Common myeloid progenitor, CD34-positive (primary cell): ENCODE measurements at regions not wholly inside any gene's neighbourhood (a gene's known extent, or its start where the extent isn't known, plus 50 kb on each side); places are given as distances from the start of the nearest gene placed in this dataset.

Source experiments
- CTCF ChIA-PET: fragments of 350-600 bp; sonication (Branson Sonifier 250); formaldehyde crosslinking; loops from one replicate; lab custom pipeline; 2021; ENCODE audit warnings: antibody characterized with exemption; lab: Charles Lee
- POLR2A ChIA-PET: fragments of 350-600 bp; sonication (Branson Sonifier 250); formaldehyde crosslinking; loops from one replicate; lab custom pipeline; 2021; ENCODE audit warnings: antibody characterized with exemption; lab: Charles Lee
- DNase-seq, 3 donors: peaks; one replicate each; pipeline versions ENCODE4 v3.0.0 to v3.0.0-alpha.2; 2013
- H3K27ac ChIP-seq, 2 experiments: 1 replicate in 1 of 2; 2 replicates in 1 of 2; pipeline ENCODE4 v1.7.0; 2013; ENCODE audit warnings: inconsistent platforms in 2 of 2, low read length in 2 of 2, mild to moderate bottlenecking in 2 of 2, low read depth in 1 of 2, moderate library complexity in 1 of 2; ENCODE audit not compliant: severe bottlenecking in 2 of 2, insufficient read depth in 1 of 2, poor library complexity in 1 of 2
- H3K27me3 ChIP-seq, 5 experiments: replicated peaks in 2 of 5; 1 replicate in 3 of 5; 2 replicates in 2 of 5; pipeline versions ENCODE4 v1.6.1 to v1.7.0; 2013; ENCODE audit warnings: low read length in 4 of 5, mild to moderate bottlenecking in 2 of 5, moderate library complexity in 2 of 5, inconsistent platforms in 1 of 5; ENCODE audit not compliant: insufficient read depth in 5 of 5, control insufficient read depth in 4 of 5
- H3K36me3 ChIP-seq, 4 experiments: 1 replicate in 2 of 4; 2 replicates in 2 of 4; pipeline versions ENCODE4 v1.6.1 to v1.7.0; 2013; ENCODE audit warnings: low read length in 3 of 4, control low read depth in 1 of 4, mild to moderate bottlenecking in 1 of 4; ENCODE audit not compliant: control insufficient read depth in 4 of 4, insufficient read depth in 4 of 4
- H3K4me1 ChIP-seq, 4 experiments: 1 replicate in 3 of 4; 2 replicates in 1 of 4; pipeline versions ENCODE4 v1.6.1 to v1.7.1; 2013; ENCODE audit warnings: low read length in 3 of 4, mild to moderate bottlenecking in 3 of 4, control low read depth in 1 of 4, inconsistent platforms in 1 of 4, moderate library complexity in 1 of 4; ENCODE audit not compliant: control insufficient read depth in 4 of 4, insufficient read depth in 4 of 4; ENCODE audit errors: control extremely low read depth in 1 of 4
- H3K4me3 ChIP-seq, 7 experiments: 1 replicate in 4 of 7; 2 replicates in 3 of 7; pipeline versions ENCODE4 v1.5.1 to v1.7.0; 2013; ENCODE audit warnings: mild to moderate bottlenecking in 7 of 7, low read length in 6 of 7, moderate library complexity in 6 of 7, inconsistent platforms in 2 of 7, low read depth in 2 of 7, control low read depth in 1 of 7; ENCODE audit not compliant: insufficient read depth in 4 of 7, control insufficient read depth in 1 of 7; ENCODE audit errors: extremely low read depth in 1 of 7
- H3K9me3 ChIP-seq, 5 experiments: 1 replicate in 4 of 5; 2 replicates in 1 of 5; pipeline versions ENCODE4 v1.6.1 to v1.7.1; 2013; ENCODE audit warnings: low read length in 4 of 5, mild to moderate bottlenecking in 2 of 5, inconsistent platforms in 1 of 5, low read depth in 1 of 5, moderate library complexity in 1 of 5; ENCODE audit not compliant: control insufficient read depth in 4 of 5, insufficient read depth in 2 of 5; ENCODE audit errors: control extremely low read depth in 1 of 5
- WGBS: methylation state at CpG from one replicate; pipeline ENCODE4 v1.1.5; 2013; ENCODE audit not compliant: insufficient coverage; 5-methylcytosine and 5-hydroxymethylcytosine counted together

DNA sequence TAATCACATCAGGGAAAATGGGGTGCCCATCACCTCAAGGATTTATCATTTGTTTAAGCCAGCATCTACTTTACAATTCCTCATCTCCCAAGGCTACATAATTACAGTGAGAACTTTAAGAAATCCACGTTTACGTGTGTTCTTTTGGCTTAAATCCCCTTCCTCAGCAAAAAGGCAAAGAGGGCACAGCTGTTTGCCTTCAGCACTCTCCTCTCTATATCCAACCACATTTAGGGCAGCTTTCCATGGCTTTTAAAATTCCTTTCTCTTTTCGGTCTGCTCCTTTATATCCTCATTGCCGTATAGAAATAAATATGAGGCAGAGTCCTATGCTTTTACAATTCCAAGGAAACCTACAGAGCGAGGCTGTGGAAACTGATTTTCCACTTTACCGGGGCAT, 175.9 kb downstream of the EMP1 start:
- CTCF ChIA-PET = interaction anchor here (1.8 to 4.2 kb wide), 2 partner anchors 10 to 18 kb away, joined by 3 to 18 read pairs; no protein-coding TSS in a partner anchor
- no peak for DNase-seq
- Histone ChIP-seq H3K4me3 (no peak overlapping the region), H3K27me3 (peaks cover 0 to 3% (median 0%) of the 10 kb centered on the region in 5 experiments), H3K27ac (no peak overlapping the region), H3K36me3 (no peaks in the 10 kb centered on the region), H3K4me1 (no peaks in the 10 kb centered on the region), H3K9me3 (peaks cover 0 to 10% (median 1%) of the 10 kb centered on the region in 5 experiments)
- WGBS = 98% methylated on average over 6 of the region's 6 CpGs
- POLR2A ChIA-PET = interaction anchor here (0.7 kb wide), 1 partner anchor 43 kb away, joined by 3 read pairs; no protein-coding TSS in a partner anchor

DNA sequence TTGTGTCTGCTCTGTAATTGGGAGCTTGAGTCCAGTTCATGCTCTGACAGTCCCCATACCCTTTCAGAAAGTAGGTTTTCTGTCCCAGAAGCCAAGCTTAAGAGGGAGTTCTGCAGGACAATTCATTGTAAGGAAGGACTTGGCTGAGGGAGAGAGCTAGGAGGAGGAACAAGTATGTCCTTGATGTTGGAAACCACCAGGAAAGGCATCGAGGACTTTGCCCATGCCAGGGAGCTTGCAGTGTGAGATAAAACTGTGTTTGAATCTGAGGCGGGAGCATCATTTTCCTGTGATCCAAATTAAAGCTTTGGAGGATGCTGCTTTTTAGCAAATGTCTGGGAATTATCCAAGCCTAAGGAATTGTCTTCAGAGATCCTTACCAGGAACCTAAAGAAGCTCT, 175.3 kb downstream of the EMP1 start:
- ChIA-PET POLR2A (interaction anchor here (0.7 kb wide), 1 partner anchor 43 kb away, joined by 3 read pairs; no protein-coding TSS in a partner anchor), CTCF (interaction anchor here (1.8 to 4.2 kb wide), 2 partner anchors 10 to 19 kb away, joined by 3 to 18 read pairs; no protein-coding TSS in a partner anchor)
- Histone ChIP-seq H3K27ac (no peak overlapping the region), H3K4me1 (no peaks in the 10 kb centered on the region), H3K27me3 (peaks cover 0 to 3% (median 0%) of the 10 kb centered on the region in 5 experiments), H3K4me3 (no peak overlapping the region), H3K36me3 (no peaks in the 10 kb centered on the region), H3K9me3 (peaks cover 0 to 5% (median 0%) of the 10 kb centered on the region in 5 experiments)
- DNase-seq = no peak
- 100% methylated on average over 2 of the region's 2 CpGs for WGBS

DNA sequence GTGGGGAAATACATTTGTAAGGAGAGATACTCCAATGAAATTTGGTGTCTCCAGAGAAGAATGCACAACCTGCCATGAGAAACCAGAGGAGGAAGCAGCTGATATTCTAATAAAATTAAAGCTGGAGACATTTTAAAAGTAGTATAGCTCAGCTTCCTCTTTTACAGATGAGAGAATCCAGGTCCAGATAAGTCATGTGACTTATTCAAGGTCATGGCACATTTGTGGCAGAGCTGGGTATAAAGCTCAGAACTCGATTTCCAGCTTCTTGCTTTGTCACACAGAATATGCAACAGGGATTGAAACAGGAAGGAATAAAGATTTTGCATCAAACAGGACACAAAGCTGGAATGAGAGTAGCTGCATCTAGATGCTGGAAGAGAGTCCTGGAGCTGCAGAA, 174.8 kb downstream of the EMP1 start:
- H3K27ac ChIP-seq = no peak overlapping the region
- DNase-seq = peak in 2 of 3 donors; percentile 2 to 3
- peaks cover 0 to 1% (median 0%) of the 10 kb centered on the region in 5 experiments for H3K9me3 ChIP-seq
- no peaks in the 10 kb centered on the region for H3K4me1 ChIP-seq
- 38% methylated on average over 1 of the region's 1 CpG for WGBS
- H3K27me3 ChIP-seq = peaks cover 0 to 3% (median 0%) of the 10 kb centered on the region in 5 experiments
- POLR2A ChIA-PET = no interaction called here
- no peak overlapping the region for H3K4me3 ChIP-seq
- H3K36me3 ChIP-seq = no peaks in the 10 kb centered on the region
- CTCF ChIA-PET = interaction anchor here (1.8 to 4.2 kb wide), 2 partner anchors 9 to 19 kb away, joined by 3 to 18 read pairs; no protein-coding TSS in a partner anchor

DNA sequence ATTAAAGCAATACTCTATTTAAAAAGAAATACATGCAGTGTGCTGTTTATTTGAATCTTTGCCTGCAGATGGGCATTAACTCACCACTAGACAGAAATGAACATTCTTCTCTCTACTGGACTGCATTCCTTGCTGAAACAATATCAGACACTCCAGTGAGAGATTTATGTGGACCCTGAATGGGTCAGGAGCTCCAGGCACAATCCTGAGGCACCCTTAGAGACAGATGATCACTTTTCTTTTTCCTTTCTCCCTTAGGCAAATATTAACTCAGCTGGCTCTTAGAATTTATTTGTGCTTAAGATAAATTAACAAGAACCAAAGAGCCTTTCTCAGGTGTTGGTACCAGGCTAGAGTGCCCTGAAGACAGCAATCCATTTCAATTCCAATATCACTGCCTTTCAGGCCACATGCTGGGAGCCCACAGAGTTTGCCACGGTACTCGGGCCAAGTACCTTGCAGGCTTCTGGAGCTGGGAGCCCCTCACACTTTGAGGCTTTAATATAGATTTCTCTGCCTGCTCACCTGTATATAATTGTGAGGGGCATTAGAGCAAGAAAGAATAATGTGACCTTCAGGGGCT, 173.0 kb downstream of the EMP1 start:
- ChIA-PET CTCF (no interaction called here), POLR2A (no interaction called here)
- Histone ChIP-seq H3K36me3 (no peaks in the 10 kb centered on the region), H3K27me3 (peaks cover 0 to 3% (median 0%) of the 10 kb centered on the region in 5 experiments), H3K27ac (no peak overlapping the region), H3K4me1 (no peaks in the 10 kb centered on the region), H3K4me3 (no peak overlapping the region), H3K9me3 (no peaks in the 10 kb centered on the region)
- no peak for DNase-seq
- 100% methylated on average over 2 of the region's 2 CpGs for WGBS

DNA sequence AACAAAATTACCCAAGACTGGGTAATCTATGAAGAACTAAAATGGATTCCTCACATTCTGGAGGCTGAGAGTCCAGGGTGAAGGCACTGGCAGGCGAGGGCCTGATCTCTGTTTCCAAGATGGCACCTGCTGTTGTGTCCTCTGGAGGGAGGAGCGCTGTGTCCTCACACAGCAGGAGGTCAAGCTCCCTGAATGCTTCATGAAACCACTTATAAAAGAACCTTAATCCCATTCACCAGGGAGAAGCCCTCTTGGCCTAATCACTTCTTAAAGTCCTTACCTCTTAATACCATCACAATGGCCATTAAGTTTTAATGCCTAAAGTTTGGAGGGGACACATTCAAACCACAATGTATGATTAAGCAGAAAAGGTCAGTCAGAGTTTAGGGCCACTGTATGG, 172.4 kb downstream of the EMP1 start:
- no peak overlapping the region for H3K27ac ChIP-seq
- no peaks in the 10 kb centered on the region for H3K9me3 ChIP-seq
- no peak overlapping the region for H3K4me3 ChIP-seq
- ChIA-PET POLR2A (no interaction called here), CTCF (no interaction called here)
- no peaks in the 10 kb centered on the region for H3K36me3 ChIP-seq
- no peak for DNase-seq
- no peaks in the 10 kb centered on the region for H3K4me1 ChIP-seq
- peaks cover 0 to 3% (median 0%) of the 10 kb centered on the region in 5 experiments for H3K27me3 ChIP-seq
- WGBS = no CpG with 5 or more reads among the region's 2 CpGs

DNA sequence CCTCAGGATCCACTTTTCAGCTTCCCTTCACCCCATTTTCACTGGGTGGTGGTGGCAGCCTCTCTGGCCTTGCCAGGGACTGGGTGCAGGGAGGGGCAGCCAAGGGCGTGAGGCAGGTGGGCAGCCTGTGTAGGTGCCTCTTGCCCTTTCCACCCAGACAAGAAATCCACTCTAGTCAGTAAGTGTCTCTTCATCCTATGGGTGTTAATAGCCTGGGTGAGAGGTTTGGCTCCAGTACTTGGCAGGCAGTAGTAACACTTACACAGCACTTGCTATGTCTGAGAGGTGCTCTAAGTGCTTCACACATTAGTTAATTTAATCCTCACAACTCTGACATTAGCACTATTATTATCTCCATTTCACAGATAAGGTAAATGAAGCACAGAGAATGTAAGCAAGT, 171.9 kb downstream of the EMP1 start:
- ChIA-PET POLR2A (no interaction called here), CTCF (no interaction called here)

DNA sequence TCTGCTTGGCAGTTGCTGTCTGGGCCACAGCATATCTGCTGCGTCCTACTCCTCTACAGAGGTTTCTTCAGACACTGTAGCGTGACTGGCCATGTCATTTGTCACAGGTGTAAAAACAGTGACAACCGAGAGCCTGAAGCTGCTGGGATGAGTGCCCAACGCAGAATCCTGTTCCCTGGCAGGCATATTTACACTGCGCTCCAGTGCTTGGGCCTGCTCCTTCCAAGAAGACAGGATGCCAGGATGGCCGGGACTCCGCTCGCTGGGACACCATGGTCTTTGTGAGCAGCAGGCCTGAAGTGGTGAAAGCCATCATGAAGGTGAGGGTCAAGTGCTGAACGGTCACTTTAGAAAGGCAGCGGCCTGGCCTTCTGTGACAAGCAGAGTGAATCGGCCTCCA, 171.4 kb downstream of the EMP1 start:
- H3K4me3 ChIP-seq = no peak overlapping the region
- POLR2A ChIA-PET = no interaction called here
- no peaks in the 10 kb centered on the region for H3K36me3 ChIP-seq
- 91% methylated on average over 11 of the region's 11 CpGs for WGBS
- no peaks in the 10 kb centered on the region for H3K9me3 ChIP-seq
- H3K4me1 ChIP-seq = no peaks in the 10 kb centered on the region
- H3K27me3 ChIP-seq = peaks cover 0 to 2% (median 0%) of the 10 kb centered on the region in 5 experiments
- no peak for DNase-seq
- CTCF ChIA-PET = interaction anchor here (1.4 kb wide), 1 partner anchor 10 kb away, joined by 3 read pairs; no protein-coding TSS in a partner anchor
- no peak overlapping the region for H3K27ac ChIP-seq

More for the DNA sequence above, 171.9 kb downstream of the EMP1 start:
- Histone ChIP-seq H3K9me3 (no peaks in the 10 kb centered on the region), H3K4me3 (no peak overlapping the region), H3K27ac (no peak overlapping the region), H3K27me3 (peaks cover 0 to 2% (median 0%) of the 10 kb centered on the region in 5 experiments), H3K4me1 (no peaks in the 10 kb centered on the region), H3K36me3 (no peaks in the 10 kb centered on the region)
- WGBS = no CpG with 5 or more reads among the region's 1 CpG
- DNase-seq = no peak
